ENCODE measurements at regions not wholly inside any gene's neighbourhood (a gene's known extent, or its start where the extent isn't known, plus 50 kb on each side); places are given as distances from the start of the nearest gene placed in this dataset.

DNA sequence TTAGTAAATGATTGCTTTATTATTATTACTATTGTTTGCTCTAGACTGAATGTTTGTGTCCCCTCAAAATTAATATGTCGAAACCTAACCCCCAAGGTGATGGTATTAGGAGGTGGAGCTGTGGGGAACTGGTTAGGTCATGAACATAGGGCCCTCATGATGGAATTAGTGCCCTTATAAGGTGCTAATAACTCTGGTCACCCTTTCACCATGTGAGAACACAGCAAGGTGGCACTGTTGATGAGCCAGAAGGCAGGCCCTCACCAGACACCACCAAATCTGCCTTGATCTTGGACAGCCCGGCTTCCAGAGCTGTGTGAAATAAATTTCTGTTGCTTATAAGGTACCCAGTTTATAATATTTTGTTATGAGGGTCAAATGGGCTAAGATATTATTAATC, 95.8 kb downstream of the BDNF start:
- TF ChIP-seq, protein P1, sequence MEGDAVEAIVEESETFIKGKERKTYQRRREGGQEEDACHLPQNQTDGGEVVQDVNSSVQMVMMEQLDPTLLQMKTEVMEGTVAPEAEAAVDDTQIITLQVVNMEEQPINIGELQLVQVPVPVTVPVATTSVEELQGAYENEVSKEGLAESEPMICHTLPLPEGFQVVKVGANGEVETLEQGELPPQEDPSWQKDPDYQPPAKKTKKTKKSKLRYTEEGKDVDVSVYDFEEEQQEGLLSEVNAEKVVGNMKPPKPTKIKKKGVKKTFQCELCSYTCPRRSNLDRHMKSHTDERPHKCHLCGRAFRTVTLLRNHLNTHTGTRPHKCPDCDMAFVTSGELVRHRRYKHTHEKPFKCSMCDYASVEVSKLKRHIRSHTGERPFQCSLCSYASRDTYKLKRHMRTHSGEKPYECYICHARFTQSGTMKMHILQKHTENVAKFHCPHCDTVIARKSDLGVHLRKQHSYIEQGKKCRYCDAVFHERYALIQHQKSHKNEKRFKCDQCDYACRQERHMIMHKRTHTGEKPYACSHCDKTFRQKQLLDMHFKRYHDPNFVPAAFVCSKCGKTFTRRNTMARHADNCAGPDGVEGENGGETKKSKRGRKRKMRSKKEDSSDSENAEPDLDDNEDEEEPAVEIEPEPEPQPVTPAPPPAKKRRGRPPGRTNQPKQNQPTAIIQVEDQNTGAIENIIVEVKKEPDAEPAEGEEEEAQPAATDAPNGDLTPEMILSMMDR (IDR thresholded peaks at IDR 0.05) = no peak
- TF ChIP-seq POLR2AphosphoS5 (IDR thresholded peaks at IDR 0.05; ENCODE audit: low read depth, low read length) = no peak
- TF ChIP-seq TCF7L2 (IDR thresholded peaks at IDR 0.05; ENCODE audit: low read depth, low read length) = no peak
